HEK293 (cell line): ENCODE measurements at regions not wholly inside any gene's neighbourhood (a gene's known extent, or its start where the extent isn't known, plus 50 kb on each side); places are given as distances from the start of the nearest gene placed in this dataset.

ENCODE experiments used
- HOXC10 ChIP-seq: sonication (generic); formaldehyde crosslinking; IDR thresholded peaks from 2 replicates; pipeline ENCODE4 v1.8.1; 2023; ENCODE audit warnings: mild to moderate bottlenecking, missing genetic modification reagents
- KLF7 ChIP-seq: fragments of 450-650 bp; formaldehyde crosslinking; IDR thresholded peaks from 2 replicates; pipeline ENCODE4 v1.5.1; 2016; ENCODE audit warnings: missing biosample characterization, missing genetic modification characterization, borderline replicate concordance
- PBX3 ChIP-seq: sonication (generic); formaldehyde crosslinking; IDR thresholded peaks from 2 replicates; pipeline ENCODE4 v1.8.1; 2022; ENCODE audit warnings: mild to moderate bottlenecking, moderate library complexity, missing genetic modification reagents
- PRDM1 ChIP-seq: fragments of 450-650 bp; formaldehyde crosslinking; IDR thresholded peaks from 2 replicates; pipeline ENCODE4; 2016; ENCODE audit warnings: missing biosample characterization, missing genetic modification characterization
- REPIN1 ChIP-seq: fragments of 450-650 bp; formaldehyde crosslinking; IDR thresholded peaks from 2 replicates; pipeline ENCODE4 v1.5.1; 2017; ENCODE audit warnings: missing biosample characterization, missing genetic modification characterization, low read depth
- ZBTB7A ChIP-seq: fragments of 450-650 bp; formaldehyde crosslinking; IDR thresholded peaks from 2 replicates; pipeline ENCODE4 v1.5.1; 2016; ENCODE audit warnings: low read depth, missing biosample characterization, missing genetic modification characterization
- ZNF121 ChIP-seq: fragments of 450-650 bp; formaldehyde crosslinking; IDR thresholded peaks from 2 replicates; pipeline ENCODE4 v1.5.1; 2016; ENCODE audit warnings: missing biosample characterization, missing genetic modification characterization
- ZNF266 ChIP-seq: fragments of 450-650 bp; formaldehyde crosslinking; IDR thresholded peaks from 2 replicates; pipeline ENCODE4 v1.5.1; 2016; ENCODE audit warnings: missing biosample characterization, missing genetic modification characterization, low read depth
- ZNF302 ChIP-seq: fragments of 450-650 bp; formaldehyde crosslinking; IDR thresholded peaks from 2 replicates; pipeline ENCODE4 v1.5.1; 2016; ENCODE audit warnings: missing biosample characterization, missing genetic modification characterization, low read depth
- ZNF561 ChIP-seq: fragments of 450-650 bp; IDR thresholded peaks from 2 replicates; pipeline ENCODE4 v1.5.1; 2018; ENCODE audit warnings: missing biosample characterization, missing genetic modification characterization, borderline replicate concordance
- TF ChIP-seq, protein P1 (sequence below): fragments of 450-650 bp; formaldehyde crosslinking; IDR thresholded peaks from 2 replicates; pipeline ENCODE4 v1.5.1; 2017; ENCODE audit warnings: missing biosample characterization, missing genetic modification characterization
- TF ChIP-seq, protein P2 (sequence below): fragments of 450-650 bp; formaldehyde crosslinking; IDR thresholded peaks from 2 replicates; pipeline ENCODE4 v1.5.1; 2016; ENCODE audit warnings: missing biosample characterization, missing genetic modification characterization
- TF ChIP-seq, protein P3 (sequence below): fragments of 450-650 bp; formaldehyde crosslinking; IDR thresholded peaks from 2 replicates; pipeline ENCODE4 v1.5.1; 2016; ENCODE audit warnings: missing biosample characterization, missing genetic modification characterization

DNA sequence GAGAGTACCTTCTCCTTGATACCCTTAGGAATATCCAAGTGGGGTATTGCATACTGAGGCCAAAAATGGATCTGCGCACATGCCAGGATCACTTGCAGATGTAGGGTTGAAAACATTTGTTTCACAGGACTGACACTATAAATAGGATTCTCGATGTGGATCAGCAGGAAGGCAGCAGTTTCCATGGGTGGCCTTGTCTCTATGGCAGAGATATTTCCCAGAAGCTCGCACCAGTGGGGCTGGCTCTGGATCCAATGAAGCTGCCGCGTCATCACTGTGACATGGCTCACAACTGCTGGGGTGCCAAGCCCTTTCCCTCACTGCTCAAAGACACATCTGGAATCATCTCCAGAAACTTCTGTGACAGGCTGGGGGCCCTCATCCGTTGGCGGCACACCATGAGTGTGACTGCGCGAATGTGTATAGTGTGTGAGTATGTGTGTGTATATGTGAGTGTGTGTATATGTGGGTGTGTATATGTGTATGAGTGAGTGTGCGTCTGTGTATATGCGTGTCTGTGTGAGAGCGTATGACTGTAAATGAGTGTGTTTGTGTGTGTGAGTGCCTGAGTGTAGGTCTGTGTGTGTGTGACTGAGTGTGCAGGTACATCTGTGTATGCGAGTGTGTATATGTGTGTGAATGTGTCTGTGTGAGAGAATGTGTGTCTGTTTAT lies 182.5 kb downstream of the GAS1 start:
- TF ChIP-seq ZNF302 (tag by site-specific recombination) (no peak), ZNF121 (no peak), REPIN1 (tag by site-specific recombination) (no peak), ZNF561 (no peak), ZBTB7A (tag by site-specific recombination) (no peak), PRDM1 (tag by site-specific recombination) (no peak), ZNF266 (tag by site-specific recombination) (no peak), HOXC10 (no peak), KLF7 (tag by site-specific recombination) (no peak), PBX3 (CRISPR knock-in tag) (no peak)
- TF ChIP-seq, protein P1, sequence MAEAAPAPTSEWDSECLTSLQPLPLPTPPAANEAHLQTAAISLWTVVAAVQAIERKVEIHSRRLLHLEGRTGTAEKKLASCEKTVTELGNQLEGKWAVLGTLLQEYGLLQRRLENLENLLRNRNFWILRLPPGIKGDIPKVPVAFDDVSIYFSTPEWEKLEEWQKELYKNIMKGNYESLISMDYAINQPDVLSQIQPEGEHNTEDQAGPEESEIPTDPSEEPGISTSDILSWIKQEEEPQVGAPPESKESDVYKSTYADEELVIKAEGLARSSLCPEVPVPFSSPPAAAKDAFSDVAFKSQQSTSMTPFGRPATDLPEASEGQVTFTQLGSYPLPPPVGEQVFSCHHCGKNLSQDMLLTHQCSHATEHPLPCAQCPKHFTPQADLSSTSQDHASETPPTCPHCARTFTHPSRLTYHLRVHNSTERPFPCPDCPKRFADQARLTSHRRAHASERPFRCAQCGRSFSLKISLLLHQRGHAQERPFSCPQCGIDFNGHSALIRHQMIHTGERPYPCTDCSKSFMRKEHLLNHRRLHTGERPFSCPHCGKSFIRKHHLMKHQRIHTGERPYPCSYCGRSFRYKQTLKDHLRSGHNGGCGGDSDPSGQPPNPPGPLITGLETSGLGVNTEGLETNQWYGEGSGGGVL (tag by site-specific recombination), result no peak
- TF ChIP-seq, protein P2, sequence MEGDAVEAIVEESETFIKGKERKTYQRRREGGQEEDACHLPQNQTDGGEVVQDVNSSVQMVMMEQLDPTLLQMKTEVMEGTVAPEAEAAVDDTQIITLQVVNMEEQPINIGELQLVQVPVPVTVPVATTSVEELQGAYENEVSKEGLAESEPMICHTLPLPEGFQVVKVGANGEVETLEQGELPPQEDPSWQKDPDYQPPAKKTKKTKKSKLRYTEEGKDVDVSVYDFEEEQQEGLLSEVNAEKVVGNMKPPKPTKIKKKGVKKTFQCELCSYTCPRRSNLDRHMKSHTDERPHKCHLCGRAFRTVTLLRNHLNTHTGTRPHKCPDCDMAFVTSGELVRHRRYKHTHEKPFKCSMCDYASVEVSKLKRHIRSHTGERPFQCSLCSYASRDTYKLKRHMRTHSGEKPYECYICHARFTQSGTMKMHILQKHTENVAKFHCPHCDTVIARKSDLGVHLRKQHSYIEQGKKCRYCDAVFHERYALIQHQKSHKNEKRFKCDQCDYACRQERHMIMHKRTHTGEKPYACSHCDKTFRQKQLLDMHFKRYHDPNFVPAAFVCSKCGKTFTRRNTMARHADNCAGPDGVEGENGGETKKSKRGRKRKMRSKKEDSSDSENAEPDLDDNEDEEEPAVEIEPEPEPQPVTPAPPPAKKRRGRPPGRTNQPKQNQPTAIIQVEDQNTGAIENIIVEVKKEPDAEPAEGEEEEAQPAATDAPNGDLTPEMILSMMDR (tag by site-specific recombination), result no peak
- TF ChIP-seq, protein P3, sequence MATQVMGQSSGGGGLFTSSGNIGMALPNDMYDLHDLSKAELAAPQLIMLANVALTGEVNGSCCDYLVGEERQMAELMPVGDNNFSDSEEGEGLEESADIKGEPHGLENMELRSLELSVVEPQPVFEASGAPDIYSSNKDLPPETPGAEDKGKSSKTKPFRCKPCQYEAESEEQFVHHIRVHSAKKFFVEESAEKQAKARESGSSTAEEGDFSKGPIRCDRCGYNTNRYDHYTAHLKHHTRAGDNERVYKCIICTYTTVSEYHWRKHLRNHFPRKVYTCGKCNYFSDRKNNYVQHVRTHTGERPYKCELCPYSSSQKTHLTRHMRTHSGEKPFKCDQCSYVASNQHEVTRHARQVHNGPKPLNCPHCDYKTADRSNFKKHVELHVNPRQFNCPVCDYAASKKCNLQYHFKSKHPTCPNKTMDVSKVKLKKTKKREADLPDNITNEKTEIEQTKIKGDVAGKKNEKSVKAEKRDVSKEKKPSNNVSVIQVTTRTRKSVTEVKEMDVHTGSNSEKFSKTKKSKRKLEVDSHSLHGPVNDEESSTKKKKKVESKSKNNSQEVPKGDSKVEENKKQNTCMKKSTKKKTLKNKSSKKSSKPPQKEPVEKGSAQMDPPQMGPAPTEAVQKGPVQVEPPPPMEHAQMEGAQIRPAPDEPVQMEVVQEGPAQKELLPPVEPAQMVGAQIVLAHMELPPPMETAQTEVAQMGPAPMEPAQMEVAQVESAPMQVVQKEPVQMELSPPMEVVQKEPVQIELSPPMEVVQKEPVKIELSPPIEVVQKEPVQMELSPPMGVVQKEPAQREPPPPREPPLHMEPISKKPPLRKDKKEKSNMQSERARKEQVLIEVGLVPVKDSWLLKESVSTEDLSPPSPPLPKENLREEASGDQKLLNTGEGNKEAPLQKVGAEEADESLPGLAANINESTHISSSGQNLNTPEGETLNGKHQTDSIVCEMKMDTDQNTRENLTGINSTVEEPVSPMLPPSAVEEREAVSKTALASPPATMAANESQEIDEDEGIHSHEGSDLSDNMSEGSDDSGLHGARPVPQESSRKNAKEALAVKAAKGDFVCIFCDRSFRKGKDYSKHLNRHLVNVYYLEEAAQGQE (tag by site-specific recombination), result no peak
